Right cardiac atrium (tissue), 5 donors: ENCODE measurements at regions not wholly inside any gene's neighbourhood (a gene's known extent, or its start where the extent isn't known, plus 50 kb on each side); places are given as distances from the start of the nearest gene placed in this dataset.
"Not testable (repeated sequence)": the region's sequence is repeated elsewhere in the genome, so short reads cannot be mapped to it uniquely, and the experiment has no call there.

Source experiments
- ATAC-seq, 2 donors: fragments of 200-7000 bp; cut with Tn5 transposase; one replicate each; pipeline versions ENCODE4 v1.8.0 to v1.9.1; 2020; ENCODE audit warnings: moderate library complexity in 2 of 2, mild to moderate bottlenecking in 1 of 2
- DNase-seq, 3 donors: peaks; one replicate each; pipeline ENCODE4 v3.0.0-alpha.2; 2020
- H3K27ac ChIP-seq: one replicate; pipeline ENCODE4 v1.5.1; 2013; ENCODE audit warnings: mild to moderate bottlenecking, low read length, control low read depth, moderate library complexity
- H3K27me3 ChIP-seq: one replicate; pipeline ENCODE4 v1.6.1; 2013; ENCODE audit not compliant: control insufficient read depth, insufficient read depth
- H3K4me1 ChIP-seq: one replicate; pipeline ENCODE4 v1.6.1; 2013; ENCODE audit warnings: low read length; ENCODE audit not compliant: control insufficient read depth, insufficient read depth
- H3K4me3 ChIP-seq: one replicate; pipeline ENCODE4 v1.5.1; 2013; ENCODE audit warnings: low read length, control low read depth
- H3K9me3 ChIP-seq: one replicate; pipeline ENCODE4 v1.6.1; 2013; ENCODE audit warnings: low read length; ENCODE audit not compliant: control insufficient read depth
- WGBS: extraction: QIAGEN DNeasy Blood & Tissue Kit; methylation state at CpG from one replicate; pipeline ENCODE4 v1.1.7; 2013; 5-methylcytosine and 5-hydroxymethylcytosine counted together
- intact Hi-C, 4 donors: fragments of 100-400 bp; cut with DNase I; formaldehyde crosslinking; loops; one replicate each; pipeline versions ENCODE4 v1.11.0 to v1.14.0; 2022 to 2023
- donor health status: healthy with polysubstance abuse.
- donor health status: DM: no; HTN: yes; CAD: no.
- donor health status: DM: no; HTN: no; CAD: no.
- donor health status: DM: no; HTN: yes; CAD: no; lungs with severe emphysema.
- donor health status: DM: yes; HTN: yes; CAD: no.

DNA sequence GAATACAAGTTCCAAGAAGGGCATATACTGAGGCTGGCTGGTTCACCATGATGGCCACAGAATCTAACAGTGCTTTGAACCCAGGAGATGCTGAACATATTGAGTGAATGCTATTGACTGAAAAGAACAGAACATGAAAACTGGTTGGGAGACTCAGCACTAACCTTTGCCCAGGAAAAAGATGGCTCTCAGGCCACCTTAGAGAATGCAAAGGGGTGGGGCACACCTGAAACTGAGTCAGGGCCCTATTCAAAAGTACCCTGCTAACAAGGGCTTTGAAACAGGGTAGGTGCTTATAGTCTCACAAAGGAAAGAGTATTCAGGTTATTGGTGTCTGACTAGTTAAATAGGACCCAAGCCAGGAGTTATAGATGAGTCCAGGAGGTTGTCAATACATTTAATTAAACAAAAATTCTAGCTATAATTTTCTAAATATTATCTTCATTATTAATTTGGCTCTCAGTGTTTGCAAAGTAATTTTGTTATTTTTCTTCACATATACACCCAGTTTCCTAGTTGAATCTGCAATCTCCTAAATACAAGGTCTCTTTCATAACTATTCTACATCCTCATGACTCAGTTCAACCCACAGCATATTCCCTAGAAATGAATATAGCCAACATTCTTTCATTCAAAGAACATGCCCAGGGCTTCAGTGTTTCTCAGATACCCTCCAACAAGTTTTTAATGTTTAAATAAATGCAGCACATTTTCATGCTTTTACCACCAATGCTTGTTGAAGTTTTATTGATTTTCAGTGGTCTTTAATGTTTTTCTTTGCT is 144.2 kb upstream of the RAPGEF2 start:
- intact Hi-C loops = no loop called here
- ATAC-seq = no peak

DNA sequence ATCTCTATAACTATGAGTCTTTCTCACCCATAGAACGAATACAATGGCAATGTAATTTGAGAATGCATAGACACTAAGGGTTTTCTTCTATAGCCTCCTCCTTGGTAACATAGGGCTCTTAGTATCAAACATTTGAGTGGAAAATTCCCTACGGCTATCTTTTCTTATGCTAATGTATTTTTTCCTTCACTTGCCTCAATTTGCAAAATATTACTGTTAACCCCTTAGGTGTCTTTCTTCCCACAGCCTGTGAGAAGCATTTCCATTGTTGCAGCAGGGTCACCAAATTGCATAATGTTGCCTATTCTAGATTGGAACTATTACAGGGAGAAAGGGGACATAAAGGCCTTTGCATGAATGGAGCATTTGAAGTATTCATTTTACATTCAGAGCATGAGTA is 140.5 kb upstream of the RAPGEF2 start:
- WGBS = 60% methylated on average over 2 of the region's 2 CpGs
- no peak for DNase-seq

More for the DNA sequence above, 144.2 kb upstream of the RAPGEF2 start:
- no peak overlapping the region for H3K27ac ChIP-seq
- H3K27me3 ChIP-seq = no peaks in the 10 kb centered on the region
- H3K9me3 ChIP-seq = no peaks in the 10 kb centered on the region
- DNase-seq = no peak
- H3K4me1 ChIP-seq = no peaks in the 10 kb centered on the region
- no peak overlapping the region for H3K4me3 ChIP-seq

GRCh38 chr4:158963282-158963681 is 139.6 kb upstream of the RAPGEF2 start:
- WGBS = 91% methylated on average over 2 of the region's 2 CpGs
- H3K27ac ChIP-seq, H3K27me3 ChIP-seq, H3K9me3 ChIP-seq, DNase-seq, intact Hi-C loops, H3K4me1 ChIP-seq, H3K4me3 ChIP-seq, ATAC-seq: not testable (repeated sequence)

More for the DNA sequence above, 140.5 kb upstream of the RAPGEF2 start:
- H3K27me3 ChIP-seq = no peaks in the 10 kb centered on the region
- no peaks in the 10 kb centered on the region for H3K4me1 ChIP-seq
- intact Hi-C loops = no loop called here
- no peak for ATAC-seq
- no peaks in the 10 kb centered on the region for H3K9me3 ChIP-seq
- H3K27ac ChIP-seq = no peak overlapping the region
- no peak overlapping the region for H3K4me3 ChIP-seq

GRCh38 chr4:158964114-158964727 is 138.7 kb upstream of the RAPGEF2 start:
- H3K27me3 ChIP-seq = no peaks in the 10 kb centered on the region
- ATAC-seq (no peak), DNase-seq (no peak)
- no peaks in the 10 kb centered on the region for H3K4me1 ChIP-seq
- WGBS = 94% methylated on average over 5 of the region's 5 CpGs
- no peak overlapping the region for H3K27ac ChIP-seq
- no peaks in the 10 kb centered on the region for H3K9me3 ChIP-seq
- H3K4me3 ChIP-seq = no peak overlapping the region
- intact Hi-C loops = no loop called here

DNA sequence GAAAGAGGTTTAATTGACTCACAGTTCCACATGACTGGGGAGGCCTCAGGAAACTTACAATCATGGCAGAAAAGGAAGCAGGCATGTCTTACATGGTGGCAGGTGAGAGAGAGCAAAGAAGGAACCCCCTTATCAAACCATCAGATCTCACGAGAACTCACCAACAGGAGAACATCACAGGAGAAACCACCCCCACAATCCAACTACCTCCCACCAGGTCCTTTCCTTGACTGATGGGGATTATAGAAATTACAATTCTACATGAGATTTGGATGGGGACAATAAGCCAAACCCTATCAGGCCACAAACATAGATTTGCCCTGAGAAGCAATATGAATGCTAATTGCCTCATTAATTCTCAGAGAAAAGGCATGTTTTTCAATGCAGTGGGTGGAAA is 138.2 kb upstream of the RAPGEF2 start:
- intact Hi-C loops = no loop called here
- H3K27me3 ChIP-seq = no peaks in the 10 kb centered on the region
- no peak overlapping the region for H3K4me3 ChIP-seq
- no peaks in the 10 kb centered on the region for H3K9me3 ChIP-seq
- 98% methylated on average over 1 of the region's 1 CpG for WGBS
- DNase-seq (no peak), ATAC-seq (no peak)
- H3K27ac ChIP-seq = no peak overlapping the region
- no peaks in the 10 kb centered on the region for H3K4me1 ChIP-seq

GRCh38 chr4:158965226-158965625 is 137.7 kb upstream of the RAPGEF2 start:
- no peaks in the 10 kb centered on the region for H3K9me3 ChIP-seq
- DNase-seq (no peak), ATAC-seq (no peak)
- intact Hi-C loops = no loop called here
- H3K27ac ChIP-seq = no peak overlapping the region
- no peaks in the 10 kb centered on the region for H3K27me3 ChIP-seq
- no peaks in the 10 kb centered on the region for H3K4me1 ChIP-seq
- H3K4me3 ChIP-seq = no peak overlapping the region

DNA sequence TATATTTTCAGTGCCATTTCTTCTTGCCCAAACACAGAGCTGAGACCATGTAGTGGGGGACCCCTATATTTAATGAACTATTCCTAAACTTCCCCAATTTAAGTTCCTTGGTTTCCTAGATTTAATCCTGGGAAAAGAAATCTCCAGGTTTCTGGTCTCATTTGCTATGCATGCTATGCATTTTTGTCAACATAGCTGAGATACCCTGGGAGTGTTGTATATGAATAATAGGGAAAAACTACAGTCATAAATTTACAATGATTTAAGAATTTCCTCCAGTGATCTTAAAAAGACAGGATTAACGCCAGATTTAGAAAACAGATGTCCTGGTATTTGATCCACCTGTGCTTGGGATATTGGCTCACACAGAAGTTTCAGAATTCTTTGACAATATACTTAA is 136.8 kb upstream of the RAPGEF2 start:
- H3K27ac ChIP-seq = no peak overlapping the region
- intact Hi-C loops = no loop called here
- no peaks in the 10 kb centered on the region for H3K9me3 ChIP-seq
- H3K27me3 ChIP-seq = no peaks in the 10 kb centered on the region
- WGBS = 76% methylated on average over 1 of the region's 1 CpG
- no peak for DNase-seq
- no peak for ATAC-seq
- H3K4me1 ChIP-seq = no peaks in the 10 kb centered on the region
- no peak overlapping the region for H3K4me3 ChIP-seq

DNA sequence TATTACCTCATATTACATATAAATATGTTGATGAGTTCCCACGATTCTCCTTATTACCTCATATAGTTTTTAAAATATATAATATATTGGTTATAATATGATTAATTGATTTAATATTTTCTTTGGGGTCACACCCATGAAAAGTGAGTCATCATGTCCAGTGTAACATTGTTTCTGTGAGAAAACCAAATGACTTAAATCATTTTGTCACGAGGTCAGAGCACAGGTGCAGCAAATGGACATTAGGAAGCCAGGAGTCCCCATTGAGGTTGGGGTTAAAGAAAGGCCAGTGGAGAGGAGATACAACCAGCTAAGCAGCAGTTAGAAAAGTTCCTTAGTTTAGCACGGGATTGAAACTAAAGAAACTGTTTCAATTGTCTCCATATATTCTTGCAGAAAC is 133.9 kb upstream of the RAPGEF2 start:
- Histone ChIP-seq H3K27me3 (no peaks in the 10 kb centered on the region), H3K4me1 (no peaks in the 10 kb centered on the region), H3K9me3 (no peaks in the 10 kb centered on the region), H3K27ac (no peak overlapping the region), H3K4me3 (no peak overlapping the region)
- intact Hi-C loops = no loop called here
- 90% methylated on average over 3 of the region's 3 CpGs for WGBS
- ATAC-seq (no peak), DNase-seq (no peak)

- DNase-seq (no peak), ATAC-seq (no peak)
- WGBS = 61% methylated on average over 3 of the region's 3 CpGs
- Histone ChIP-seq H3K27ac (no peak overlapping the region), H3K4me1 (no peaks in the 10 kb centered on the region), H3K4me3 (no peak overlapping the region), H3K9me3 (no peaks in the 10 kb centered on the region), H3K27me3 (no peaks in the 10 kb centered on the region)
- intact Hi-C loops = no loop called here
These were observed 132.1 kb upstream of the RAPGEF2 start for GRCh38 chr4:158970812-158971211.

DNA sequence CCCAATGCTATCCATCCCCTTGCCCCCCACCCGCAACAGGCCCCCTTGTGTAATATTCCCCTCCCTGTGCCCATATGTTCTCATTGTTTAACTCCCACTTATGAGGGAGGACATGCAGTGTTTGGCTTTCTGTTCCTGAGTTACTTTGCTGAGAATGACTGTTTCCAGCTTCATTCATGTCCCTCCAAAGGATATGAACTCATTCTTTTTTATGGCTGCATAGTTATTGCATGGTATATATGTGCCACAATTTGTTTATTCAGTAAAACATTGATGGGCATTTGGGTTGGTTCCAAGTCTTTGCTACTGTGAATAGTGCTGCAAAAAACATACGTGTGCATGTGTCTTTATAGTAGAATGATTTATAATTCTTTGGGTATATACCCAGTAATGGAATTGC is 128.4 kb upstream of the RAPGEF2 start:
- intact Hi-C loops, DNase-seq, H3K4me1 ChIP-seq, H3K4me3 ChIP-seq, H3K27me3 ChIP-seq, ATAC-seq, H3K27ac ChIP-seq, H3K9me3 ChIP-seq: not testable (repeated sequence)
- 92% methylated on average over 2 of the region's 2 CpGs for WGBS

GRCh38 chr4:158980711-158981110 is 122.2 kb upstream of the RAPGEF2 start:
- H3K27ac ChIP-seq, H3K4me3 ChIP-seq, intact Hi-C loops, H3K9me3 ChIP-seq, DNase-seq, ATAC-seq, H3K27me3 ChIP-seq, H3K4me1 ChIP-seq: not testable (repeated sequence)
- WGBS = 98% methylated on average over 5 of the region's 5 CpGs
